Kidney epithelial cell (primary cell): ENCODE measurements at regions not wholly inside any gene's neighbourhood (a gene's known extent, or its start where the extent isn't known, plus 50 kb on each side); places are given as distances from the start of the nearest gene placed in this dataset.

Experiments
- DNase-seq: peaks from one replicate; pipeline ENCODE4 v3.0.0-alpha.2; 2010; ENCODE audit warnings: low read depth
- H3K27me3 ChIP-seq: 2 replicates; pipeline ENCODE4 v1.6.0; 2011; ENCODE audit warnings: low read length; ENCODE audit not compliant: control insufficient read depth, insufficient read depth
- H3K36me3 ChIP-seq: 2 replicates; pipeline ENCODE4 v1.5.1; 2011; ENCODE audit warnings: low read length; ENCODE audit not compliant: control insufficient read depth, insufficient read depth
- H3K4me3 ChIP-seq: 2 replicates; pipeline ENCODE4 v1.5.1; 2011; ENCODE audit warnings: low read depth, mild to moderate bottlenecking, control low read depth, low read length
- CTCF ChIP-seq: IDR thresholded peaks from 2 replicates; pipeline ENCODE4 v1.5.1; 2011; ENCODE audit warnings: mild to moderate bottlenecking, moderate library complexity, low read length, control low read depth, inconsistent platforms; ENCODE audit not compliant: insufficient read depth, poor library complexity, severe bottlenecking

GRCh38 chr16:86380030-86380429 is 130.3 kb upstream of the FOXF1 start:
- Histone ChIP-seq H3K4me3 (no peak overlapping the region), H3K27me3 (no peaks in the 10 kb centered on the region), H3K36me3 (no peaks in the 10 kb centered on the region)
- no peak for TF ChIP-seq CTCF
- no peak for DNase-seq

GRCh38 chr16:86381491-86381890 is 128.8 kb upstream of the FOXF1 start:
- no peaks in the 10 kb centered on the region for H3K36me3 ChIP-seq
- TF ChIP-seq CTCF, result no peak
- H3K27me3 ChIP-seq, result no peaks in the 10 kb centered on the region
- no peak for DNase-seq
- no peak overlapping the region for H3K4me3 ChIP-seq

DNA sequence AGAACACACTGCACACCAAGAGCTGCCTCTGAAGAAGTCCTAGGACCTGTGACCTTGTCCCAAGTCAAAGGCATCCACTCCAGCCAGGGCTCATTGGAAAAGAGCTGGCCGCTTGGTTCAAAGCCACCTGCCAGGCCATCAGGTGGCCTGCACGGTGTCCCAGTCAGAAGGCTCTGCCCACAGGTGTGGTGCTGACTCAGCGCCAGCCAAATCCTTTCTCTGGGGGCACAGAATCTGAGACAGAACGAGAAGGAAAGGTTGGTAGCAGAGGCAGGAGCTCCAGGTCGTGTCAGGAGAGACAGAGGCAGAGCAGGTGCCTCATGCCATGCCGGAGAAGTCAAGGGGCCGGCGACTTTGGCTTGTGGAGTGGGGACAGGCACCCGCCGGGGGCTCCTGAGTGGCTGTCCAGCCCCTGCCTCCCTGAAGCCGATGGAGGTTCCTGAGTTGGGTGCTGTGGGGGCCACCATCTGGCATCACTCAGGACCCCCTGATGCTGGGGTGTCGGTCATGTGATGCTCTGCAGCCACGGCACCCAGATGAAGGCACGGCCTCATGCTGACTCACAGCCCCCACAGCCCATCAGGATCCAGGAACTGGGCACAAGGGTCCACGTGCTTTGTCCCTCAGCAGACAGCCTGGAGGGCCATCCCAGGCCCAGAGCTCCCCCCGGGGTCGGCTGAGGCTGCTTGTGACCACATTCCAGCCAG is 128.1 kb upstream of the FOXF1 start:
- Histone ChIP-seq H3K36me3 (no peaks in the 10 kb centered on the region), H3K27me3 (no peaks in the 10 kb centered on the region), H3K4me3 (no peak overlapping the region)
- no peak for DNase-seq
- no peak for TF ChIP-seq CTCF

GRCh38 chr16:86382774-86383407 is 127.4 kb upstream of the FOXF1 start:
- no peaks in the 10 kb centered on the region for H3K36me3 ChIP-seq
- TF ChIP-seq CTCF, result no peak
- no peak for DNase-seq
- H3K4me3 ChIP-seq, result no peak overlapping the region
- H3K27me3 ChIP-seq, result no peaks in the 10 kb centered on the region

DNA sequence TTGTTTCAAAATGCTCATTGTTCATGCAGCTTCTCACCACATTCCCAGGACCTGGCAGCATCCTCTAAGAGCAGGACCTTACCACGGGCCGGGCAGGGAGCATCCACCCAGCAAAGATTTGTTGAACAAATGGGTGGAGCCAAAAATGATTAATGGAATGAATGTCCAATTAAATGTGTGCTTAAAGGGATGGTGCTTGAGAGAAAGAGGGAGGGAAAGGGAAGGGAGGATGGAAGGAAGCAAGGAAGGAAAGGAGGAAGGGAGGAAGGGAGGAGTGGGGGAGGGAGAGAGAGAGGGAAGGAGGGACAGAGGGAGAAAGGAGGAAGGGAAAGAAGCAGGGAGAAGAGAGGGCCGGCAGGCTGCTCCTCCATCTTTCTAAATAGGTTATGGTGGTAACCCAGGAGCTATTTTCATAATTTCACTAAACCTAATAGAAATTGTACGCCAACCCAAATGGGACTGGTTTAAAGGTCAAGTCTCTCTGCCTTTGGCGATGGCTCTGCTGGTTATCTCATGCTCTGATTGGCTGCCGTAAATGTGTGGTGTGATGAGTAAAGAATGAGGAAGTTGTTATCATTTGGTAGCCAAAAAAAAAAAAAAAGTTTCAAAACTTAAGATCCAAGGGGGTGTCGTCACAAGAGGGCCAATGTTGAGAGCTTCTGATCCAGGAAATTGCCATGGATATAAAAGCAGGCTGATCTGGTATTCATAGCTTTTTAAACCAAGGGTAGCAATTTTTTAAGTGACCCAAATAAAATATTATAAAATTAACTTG is 126.7 kb upstream of the FOXF1 start:
- TF ChIP-seq CTCF, result no peak
- Histone ChIP-seq H3K4me3 (no peak overlapping the region), H3K27me3 (no peaks in the 10 kb centered on the region), H3K36me3 (no peaks in the 10 kb centered on the region)
- DNase-seq, result no peak

GRCh38 chr16:86384263-86384649 is 126.1 kb upstream of the FOXF1 start:
- no peak for DNase-seq
- H3K27me3 ChIP-seq, result no peaks in the 10 kb centered on the region
- H3K36me3 ChIP-seq, result no peaks in the 10 kb centered on the region
- TF ChIP-seq CTCF, result no peak
- H3K4me3 ChIP-seq, result no peak overlapping the region
